ENCODE measurements at regions not wholly inside any gene's neighbourhood (a gene's known extent, or its start where the extent isn't known, plus 50 kb on each side); places are given as distances from the start of the nearest gene placed in this dataset.

DNA sequence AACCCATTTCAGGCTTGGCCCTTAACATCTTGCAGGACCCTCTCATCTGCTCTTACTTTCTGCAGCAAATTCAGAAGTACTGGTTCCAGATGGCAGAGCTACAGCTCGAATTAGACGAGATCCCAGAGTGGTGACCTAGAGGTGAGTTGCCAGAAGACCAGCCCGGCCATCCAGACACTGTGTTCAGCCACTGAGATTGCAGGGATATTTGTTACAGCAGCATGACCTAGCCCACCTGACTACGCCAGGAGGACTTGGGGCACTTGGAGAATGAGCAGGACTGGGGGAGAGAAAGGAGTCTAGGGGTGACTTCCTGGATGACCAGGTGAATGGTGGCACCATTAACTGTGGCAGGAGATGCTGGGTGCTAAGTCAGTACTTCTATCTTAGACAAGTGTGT is 67.2 kb upstream of the ID2 start:
- no peak for DNase-seq (ENCODE audit: low read depth in 1 of 2, low spot score in 1 of 2)

DNA sequence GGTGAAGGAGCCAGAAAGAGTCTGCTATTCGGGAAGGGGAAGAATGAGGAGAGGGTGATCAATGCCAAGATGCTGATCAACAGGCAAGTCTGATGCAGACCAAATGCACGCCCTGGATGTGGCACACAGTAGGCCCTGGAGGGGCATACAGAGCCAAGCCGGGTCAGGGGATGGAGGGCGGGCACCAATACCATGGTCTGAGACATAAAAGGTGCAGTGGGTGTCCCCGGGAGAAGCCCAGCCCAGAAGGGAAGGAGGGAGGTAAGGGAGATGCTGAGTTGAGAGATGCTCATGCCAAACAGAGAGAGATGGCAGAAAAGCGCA is 66.6 kb upstream of the ID2 start:
- DNase-seq (ENCODE audit: low read depth in 1 of 2, low spot score in 1 of 2): no peak

DNA sequence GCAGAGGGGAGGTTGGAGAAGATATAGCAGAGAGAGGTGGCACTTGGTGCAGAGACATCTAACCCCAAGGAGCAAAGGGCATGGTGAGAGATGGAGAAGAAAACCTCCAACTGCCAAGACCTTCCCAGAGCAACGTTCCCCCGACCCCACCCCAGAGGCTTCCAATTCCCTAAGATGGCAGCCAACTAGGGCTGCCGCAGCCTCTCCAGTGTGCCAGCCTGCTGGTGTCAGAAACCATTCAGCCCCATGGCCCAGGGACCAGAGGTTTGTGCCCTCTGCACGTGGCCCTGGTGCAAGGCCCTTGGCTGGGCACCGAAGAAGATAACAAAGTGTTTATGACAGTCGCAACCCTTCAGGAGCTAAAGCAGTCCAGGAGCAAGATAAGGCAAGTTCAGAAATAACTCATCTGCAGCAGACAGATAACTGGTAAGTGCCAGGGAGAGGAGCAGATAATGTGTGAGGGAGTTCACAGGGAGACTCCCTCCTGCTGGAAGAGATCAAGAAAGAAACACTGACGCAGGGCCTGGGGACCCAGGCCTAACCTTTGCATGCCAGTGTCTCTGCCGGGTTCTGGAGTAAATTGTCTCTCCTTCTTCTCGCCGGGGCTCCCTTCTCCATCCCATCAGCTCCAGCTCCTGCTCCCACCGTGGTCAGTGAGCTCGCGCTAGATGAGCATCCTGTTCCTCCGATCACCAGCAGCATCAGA is 66.1 kb upstream of the ID2 start:
- no peak for DNase-seq (ENCODE audit: low read depth in 1 of 2, low spot score in 1 of 2)

DNA sequence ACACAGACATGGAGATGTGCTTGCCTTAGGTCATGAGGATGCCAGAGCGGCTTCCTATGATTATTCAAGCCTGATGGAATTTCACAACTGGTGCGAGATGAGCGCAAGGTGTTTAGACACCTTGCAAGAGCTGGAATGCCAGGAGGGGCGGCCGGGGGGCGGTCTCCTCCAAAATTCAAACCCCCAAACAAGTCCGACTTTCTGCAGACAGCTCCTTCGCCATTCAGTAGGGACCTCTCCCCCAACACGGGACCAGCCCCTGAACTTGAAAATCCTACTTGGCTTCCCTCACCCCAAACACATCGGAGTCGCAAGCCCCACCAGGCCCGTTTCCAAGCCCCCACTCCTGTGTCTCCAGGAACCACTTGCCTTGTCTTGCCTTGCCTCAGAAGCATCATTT is 64.8 kb upstream of the ID2 start:
- no peak for DNase-seq (ENCODE audit: low read depth in 1 of 2, low spot score in 1 of 2)

DNA sequence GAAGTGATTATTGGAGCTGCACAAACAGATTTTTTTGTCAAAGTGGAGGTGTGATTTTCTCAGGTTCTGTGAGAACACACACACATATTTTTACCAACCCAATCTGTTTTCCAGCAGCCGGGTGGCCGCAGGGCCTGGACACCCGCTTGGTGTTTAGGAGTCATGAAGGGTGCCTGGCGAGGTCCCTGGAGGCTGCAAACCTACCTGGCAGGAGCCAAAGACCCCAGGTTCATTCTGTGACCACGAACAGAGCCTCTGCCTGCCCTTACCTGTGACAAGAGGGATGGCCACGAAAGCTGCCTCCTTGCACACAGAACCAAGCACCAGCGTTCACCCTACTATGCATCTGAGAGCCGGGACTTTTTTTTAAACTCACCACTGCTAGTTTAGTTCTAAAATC is 64.3 kb upstream of the ID2 start:
- DNase-seq (ENCODE audit: low read depth in 1 of 2, low spot score in 1 of 2): no peak

DNA sequence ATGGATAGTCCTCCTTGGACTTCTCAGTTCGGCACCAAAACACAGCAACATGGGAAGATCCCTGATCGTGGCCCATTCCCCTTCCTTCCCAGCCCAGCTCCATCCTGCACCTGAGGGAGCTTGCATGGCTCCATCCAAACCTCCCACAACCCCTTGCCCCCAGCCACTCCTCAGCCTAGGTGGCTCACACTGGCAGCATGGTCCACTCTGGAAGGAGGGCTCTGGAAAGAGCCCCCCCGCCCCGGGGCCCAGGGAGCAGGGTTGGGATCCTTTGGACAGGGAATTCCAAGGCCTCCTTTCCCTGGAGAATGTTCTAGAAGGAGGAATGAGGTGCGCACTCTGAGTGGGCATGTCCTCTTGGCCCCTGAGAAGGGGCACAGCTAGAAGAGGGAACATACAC is 62.8 kb upstream of the ID2 start:
- no peak for DNase-seq (ENCODE audit: low read depth in 1 of 2, low spot score in 1 of 2)

DNA sequence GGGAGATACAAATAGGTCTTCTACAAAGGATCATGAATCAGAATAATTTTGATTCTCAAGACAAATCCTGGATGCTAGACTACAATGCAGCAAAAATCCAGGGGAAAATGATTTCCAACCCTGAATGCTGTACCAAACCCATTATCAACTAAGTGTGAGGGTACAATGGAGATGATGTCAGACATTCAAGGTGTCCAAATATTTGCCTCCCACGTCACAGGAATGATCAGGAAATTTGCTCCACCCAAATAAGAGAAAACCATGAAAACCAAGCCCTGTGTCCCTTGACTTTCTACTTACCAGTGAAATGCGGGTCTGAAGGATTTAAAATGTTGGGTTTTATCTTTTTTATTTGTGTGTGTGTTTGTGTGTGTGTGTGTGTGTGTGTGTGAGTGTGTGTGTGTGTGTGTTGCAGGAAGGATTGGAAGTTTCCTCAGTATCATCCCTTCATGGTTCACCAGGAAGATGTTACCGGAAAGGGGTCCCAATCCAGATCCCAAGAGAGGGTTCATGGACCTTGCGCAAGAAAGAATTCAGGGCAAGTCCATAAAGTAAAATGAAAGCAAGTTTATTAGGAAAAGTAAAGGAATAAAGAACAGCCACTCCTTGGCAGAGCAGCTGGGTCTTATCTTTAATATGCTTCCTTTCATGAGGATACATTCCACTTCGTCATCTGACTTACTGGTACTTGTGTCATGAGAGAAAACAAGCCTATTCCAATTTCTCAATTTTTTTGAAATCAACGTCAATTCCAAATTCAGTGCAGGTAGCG is 61.1 kb upstream of the ID2 start:
- DNase-seq (ENCODE audit: low read depth in 1 of 2, low spot score in 1 of 2): no peak

DNA sequence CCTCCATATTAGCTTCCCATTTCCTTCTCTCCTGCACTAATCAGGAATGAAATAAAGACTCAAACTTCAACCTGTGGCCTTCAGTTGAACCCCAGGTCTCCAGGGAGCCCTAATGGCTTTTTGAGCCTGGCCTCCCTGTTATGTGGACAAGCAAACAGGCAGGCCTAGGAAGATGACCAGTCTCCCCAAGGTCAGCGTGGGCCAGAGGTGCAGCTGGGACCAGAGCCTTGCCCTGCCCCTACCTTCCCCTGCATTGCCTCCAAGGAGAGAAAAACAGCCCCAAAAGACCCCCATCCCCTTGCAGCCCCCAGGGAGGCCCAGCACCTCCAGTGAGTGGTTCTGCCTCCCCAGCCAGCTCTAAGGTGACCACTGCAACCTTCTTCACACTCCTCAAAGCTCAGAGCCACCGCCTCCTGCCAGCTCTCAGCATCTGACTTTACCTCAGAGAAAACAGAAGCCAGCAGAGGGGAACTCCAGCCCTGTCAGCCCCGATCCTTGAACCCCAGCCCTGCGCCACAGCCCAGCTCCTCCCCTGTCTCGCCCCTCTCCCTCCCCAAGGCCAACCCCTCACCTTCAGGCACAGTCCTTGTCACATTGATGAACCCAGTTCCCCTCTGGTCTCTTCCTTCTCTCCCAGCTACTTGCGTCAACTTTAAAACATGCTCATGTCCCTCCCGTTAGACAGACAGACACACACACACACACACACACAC is 59.5 kb upstream of the ID2 start:
- DNase-seq (ENCODE audit: low read depth in 1 of 2, low spot score in 1 of 2): no peak

DNA sequence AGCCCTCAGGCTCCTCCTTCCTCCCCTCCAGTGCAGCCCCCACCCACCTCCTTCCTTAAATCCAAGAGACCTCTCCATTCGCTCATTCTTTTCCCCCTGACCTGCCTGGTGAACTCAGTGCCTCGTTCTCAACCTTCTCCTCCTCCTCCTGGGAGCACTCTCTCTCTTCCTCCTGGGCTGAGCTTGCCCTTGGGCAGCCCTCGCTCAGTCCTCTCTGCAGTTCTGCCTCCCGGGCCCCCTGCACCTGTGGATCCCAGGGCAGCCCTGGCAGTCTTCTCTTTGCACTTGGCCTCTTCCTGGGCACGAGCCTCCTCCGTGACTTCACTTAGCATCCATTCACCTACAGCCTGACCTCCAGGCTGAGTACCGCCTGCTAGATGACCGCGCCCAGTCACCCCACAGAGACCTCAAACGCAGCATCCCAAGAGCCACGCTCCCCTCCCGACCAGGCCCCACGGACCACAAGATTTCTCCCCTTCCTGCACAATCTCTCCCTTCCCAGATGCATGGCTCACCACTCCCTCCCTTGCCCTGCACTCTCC is 58.9 kb upstream of the ID2 start:
- no peak for DNase-seq (ENCODE audit: low read depth in 1 of 2, low spot score in 1 of 2)

DNA sequence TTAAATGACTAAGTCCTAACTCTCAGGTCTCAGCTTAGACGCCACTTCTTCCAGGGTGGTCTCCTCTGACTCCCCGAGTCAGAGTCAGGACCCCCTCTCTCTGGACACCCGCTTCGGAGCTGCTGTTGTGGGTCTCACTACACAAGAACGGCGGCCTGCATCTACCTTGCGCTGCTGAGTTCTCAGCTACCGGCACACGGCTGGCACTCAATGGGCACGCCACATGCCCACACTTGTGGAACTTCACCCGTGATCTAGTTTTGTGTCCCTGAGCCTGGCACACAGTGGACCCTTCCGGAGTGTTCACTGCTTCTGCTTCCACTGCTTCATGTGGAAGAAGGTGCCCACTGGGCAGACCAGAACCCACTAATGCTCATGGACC is 58.3 kb upstream of the ID2 start:
- no peak for DNase-seq (ENCODE audit: low read depth in 1 of 2, low spot score in 1 of 2)

DNA sequence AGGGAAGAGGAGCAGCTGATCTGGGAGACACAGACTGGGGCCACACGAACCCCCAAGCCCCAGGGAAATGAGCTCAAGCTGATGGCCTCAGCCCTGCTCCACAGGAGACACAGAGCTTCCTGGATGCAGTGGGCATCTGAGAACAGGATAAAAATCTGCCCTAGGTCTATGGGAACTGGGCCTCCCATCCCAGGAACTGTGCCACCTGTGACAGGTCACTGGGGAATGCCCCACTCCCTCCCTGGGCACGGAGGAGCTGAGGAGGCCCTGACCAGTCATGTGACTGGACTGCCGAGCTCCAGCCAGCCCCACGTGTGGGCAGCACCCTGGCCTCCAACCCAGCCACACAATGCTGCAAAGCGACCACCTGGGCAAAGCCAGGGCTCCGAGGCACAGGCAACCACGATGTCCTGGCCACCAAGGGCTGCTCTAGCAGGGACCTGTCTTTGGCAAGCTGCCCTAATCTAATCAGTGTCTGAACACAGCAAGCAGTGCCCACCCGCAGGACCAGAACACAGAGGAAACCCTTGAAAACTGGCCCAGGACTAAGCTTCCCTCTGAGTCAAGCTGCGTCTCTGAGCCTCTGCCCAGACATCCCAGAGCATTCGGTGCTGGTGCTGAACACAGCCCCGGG is 57.8 kb upstream of the ID2 start:
- DNase-seq (ENCODE audit: low read depth in 1 of 2, low spot score in 1 of 2): no peak

DNA sequence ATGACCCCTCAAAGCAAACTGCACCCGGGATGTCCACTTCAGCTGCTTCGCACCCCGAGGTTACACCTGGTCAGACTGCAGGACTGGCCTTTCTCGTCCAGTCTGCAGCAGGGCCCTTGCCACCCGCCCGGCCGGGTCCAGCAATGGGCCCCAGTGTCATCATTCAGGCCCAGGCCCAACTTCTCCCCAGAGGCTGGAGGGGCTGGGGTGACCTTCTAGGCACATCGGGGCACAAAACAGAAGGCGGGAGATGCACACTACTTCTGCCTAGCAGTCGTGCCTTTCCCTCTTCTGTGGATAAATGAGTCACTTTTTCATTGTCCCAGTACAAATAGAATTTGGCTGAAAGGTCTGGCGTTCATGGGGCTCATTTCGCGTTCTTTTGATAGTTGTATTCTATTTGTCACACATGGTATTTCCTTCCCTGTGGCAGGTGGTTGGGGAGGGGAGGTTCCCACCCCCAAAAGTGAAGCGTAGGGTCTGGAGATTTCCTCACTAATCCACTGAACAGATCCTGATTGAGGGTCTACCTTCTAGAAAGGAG is 56.9 kb upstream of the ID2 start:
- no peak for DNase-seq (ENCODE audit: low read depth in 1 of 2, low spot score in 1 of 2)

DNA sequence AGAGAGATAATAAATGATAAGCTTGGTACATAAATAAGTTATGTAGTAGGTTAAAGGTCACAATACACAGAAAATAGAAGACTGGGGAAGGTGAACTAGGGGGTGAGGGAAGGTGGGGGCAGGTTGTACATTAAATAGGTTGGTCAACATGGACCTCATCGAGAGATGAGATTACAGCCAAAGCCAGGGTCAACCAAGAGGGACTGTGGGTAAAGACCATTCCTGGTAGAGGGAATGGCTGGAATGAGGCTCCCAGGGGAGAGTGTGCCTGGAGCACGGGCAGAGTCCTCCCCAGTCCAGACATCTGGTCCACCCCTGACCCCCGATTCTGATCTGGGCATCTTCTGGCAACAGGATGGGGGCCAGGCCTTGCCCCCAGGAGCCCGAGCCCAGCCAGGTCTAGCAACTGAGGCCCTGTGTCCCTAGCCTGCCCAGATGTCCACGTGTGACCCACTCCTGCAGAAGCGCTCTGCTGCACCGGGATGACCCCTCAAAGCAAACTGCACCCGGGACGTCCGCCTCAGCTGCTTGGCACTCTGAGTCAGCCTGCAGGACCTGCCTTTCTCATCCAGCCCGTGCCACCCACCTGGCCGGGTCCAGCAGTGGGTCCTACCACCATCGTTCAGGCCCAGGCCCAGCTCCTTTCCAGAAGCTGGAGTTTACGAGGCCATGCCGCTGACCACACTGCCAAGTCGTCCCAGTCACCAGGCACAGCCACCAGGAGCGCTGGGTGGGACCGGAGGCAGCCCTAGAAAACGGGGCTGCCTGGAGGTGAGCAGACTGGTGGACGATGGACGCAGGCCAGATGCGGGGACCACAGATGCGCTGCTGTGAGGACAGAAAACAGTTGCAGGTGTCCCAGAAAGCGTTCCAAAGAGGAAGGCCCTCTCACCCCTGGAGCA is 56.2 kb upstream of the ID2 start:
- no peak for DNase-seq (ENCODE audit: low read depth in 1 of 2, low spot score in 1 of 2)

DNA sequence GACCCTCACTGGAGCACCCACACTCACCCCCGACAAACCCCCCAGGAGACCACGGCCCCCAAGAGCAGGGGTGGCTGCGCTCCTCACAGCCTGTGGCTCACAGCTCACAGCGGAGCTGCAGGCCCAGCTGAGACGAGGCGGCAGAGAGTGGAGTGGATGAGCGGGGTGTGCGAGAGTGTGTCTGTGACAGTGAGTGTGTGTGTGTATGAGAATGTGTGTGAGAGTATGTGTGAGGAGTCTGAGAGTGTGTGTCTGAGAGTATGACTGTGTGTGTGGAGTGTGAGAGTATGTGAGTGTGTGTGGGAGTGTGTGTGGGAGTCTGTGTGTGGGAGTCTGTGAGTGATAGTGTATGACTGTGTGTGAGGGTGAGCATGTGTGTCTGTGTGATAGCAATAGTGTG is 55.3 kb upstream of the ID2 start:
- DNase-seq (ENCODE audit: low read depth in 1 of 2, low spot score in 1 of 2): no peak

DNA sequence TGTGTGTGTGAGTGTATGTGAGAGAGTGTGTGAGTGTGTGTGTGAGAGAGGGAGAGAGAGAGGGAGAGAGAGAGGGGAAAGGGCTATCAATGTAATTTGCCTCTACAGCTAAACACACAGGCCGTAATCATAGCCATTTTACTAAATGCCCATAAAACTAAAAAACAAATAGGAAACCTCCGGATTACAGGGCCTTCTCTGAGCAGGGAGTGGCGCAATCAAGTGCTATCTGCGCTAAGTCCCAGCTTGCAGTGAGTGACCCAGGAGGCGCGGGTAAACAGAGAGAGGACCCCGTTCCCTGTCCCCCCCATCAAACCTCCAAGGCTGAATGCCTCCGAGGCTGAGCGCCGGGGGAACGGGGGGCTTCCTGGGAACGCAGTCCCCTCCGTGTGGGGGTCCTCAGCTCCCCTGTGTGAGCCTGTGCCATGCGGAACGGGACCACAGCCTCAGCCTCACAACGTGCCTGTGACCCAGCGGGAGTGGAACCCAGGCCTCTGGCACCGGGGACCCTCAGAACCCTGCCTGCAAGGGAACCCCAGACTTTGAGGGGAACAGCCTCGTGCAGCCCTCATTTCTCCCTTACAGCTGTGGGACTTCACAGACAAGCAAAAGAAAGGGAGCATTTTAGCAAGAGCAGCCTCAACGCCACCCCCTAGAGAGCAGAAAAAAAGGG is 54.7 kb upstream of the ID2 start:
- no peak for DNase-seq (ENCODE audit: low read depth in 1 of 2, low spot score in 1 of 2)

DNA sequence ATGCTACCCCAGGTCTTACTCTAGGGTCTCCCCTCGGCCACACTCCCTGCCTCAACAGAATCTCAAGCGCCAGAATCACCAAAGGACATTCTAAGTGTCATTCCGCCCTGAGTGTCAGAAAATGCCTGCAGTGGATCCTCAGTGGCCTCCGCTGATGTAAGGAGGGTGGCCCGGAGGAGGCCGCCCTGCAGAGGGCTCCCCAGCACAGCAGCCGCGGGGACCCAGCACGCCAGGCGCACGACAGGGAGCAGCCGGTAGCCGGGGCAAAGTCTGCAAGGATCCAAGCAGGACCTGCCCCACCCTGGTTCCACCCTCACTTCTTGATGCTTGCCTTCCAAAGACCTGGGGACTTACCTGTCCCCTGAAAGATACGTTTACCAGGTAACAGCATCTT is 54.2 kb upstream of the ID2 start:
- DNase-seq (ENCODE audit: low read depth in 1 of 2, low spot score in 1 of 2): no peak

DNA sequence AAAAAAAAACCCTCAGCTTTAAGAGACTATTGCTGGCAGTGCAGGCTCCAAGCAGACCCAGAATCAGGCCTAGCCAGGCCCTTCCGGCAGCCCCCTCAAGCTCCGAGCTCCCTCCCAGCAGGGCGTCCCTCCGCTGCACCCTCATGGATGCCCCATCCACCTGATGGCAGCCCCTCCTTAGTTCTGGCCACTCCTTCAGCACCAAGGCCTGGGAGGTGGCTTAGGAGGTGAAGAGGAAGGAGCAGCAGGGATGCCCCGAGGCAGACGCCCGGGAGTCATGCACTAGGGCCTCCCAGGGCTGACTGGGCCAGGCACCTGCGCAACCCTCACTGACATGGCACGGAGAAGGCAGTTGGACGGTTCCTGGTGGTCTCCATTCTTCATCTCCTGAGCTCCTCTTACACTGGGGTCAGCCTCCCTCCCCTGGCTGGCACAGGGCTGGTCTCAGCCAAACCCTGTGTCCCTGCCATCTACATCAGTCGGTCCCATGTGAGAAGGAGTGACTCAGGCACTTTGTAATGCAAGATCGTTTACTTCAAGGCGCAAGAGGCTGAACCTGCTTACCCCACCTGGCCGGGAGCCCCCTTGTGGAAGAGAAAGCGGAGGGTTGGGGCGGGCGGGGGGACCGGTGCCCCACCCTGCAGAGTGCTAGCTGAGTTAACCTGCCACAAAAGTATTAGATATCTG is 53.5 kb upstream of the ID2 start:
- no peak for DNase-seq (ENCODE audit: low read depth in 1 of 2, low spot score in 1 of 2)

DNA sequence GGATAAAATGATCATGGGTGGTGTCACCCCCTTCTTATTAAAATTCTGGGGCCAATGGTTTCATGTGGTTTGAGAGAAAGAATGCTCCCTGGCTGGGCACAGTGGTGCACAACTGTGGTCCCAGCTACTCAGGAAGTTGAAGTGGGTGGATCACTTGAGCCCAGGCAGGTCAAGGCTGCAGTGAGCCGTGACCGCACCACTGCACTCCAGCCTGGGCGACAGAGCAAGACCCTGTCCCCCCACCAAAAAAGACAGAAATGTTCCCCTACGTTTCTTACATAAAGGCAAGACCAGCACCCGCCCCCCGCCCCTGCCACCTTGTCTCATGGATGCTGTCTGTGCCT is 53.0 kb upstream of the ID2 start:
- DNase-seq (ENCODE audit: low read depth in 1 of 2, low spot score in 1 of 2): no peak

DNA sequence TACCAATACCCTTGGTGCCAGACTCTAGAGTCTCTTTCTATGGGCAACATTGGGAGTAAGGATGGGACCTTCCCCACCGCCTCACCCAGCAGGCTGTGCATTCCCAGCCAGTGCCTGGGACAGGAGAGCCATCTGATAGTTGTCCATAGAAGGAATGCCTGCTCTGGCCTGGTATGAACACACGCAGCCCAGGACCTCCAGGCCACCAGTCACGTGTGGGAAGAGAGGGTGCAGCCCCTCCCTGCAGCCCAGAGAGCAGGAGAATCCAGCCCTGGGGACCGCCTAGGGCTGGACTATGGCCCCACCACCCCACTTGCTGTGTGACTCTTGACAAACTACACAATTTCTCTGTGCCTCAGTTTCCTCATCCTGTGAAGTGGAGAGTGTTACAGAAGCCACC is 52.5 kb upstream of the ID2 start:
- no peak for DNase-seq (ENCODE audit: low read depth in 1 of 2, low spot score in 1 of 2)
